ENCODE measurements at regions not wholly inside any gene's neighbourhood (a gene's known extent, or its start where the extent isn't known, plus 50 kb on each side); places are given as distances from the start of the nearest gene placed in this dataset.
"Not testable (repeated sequence)": the region's sequence is repeated elsewhere in the genome, so short reads cannot be mapped to it uniquely, and the experiment has no call there.

DNA sequence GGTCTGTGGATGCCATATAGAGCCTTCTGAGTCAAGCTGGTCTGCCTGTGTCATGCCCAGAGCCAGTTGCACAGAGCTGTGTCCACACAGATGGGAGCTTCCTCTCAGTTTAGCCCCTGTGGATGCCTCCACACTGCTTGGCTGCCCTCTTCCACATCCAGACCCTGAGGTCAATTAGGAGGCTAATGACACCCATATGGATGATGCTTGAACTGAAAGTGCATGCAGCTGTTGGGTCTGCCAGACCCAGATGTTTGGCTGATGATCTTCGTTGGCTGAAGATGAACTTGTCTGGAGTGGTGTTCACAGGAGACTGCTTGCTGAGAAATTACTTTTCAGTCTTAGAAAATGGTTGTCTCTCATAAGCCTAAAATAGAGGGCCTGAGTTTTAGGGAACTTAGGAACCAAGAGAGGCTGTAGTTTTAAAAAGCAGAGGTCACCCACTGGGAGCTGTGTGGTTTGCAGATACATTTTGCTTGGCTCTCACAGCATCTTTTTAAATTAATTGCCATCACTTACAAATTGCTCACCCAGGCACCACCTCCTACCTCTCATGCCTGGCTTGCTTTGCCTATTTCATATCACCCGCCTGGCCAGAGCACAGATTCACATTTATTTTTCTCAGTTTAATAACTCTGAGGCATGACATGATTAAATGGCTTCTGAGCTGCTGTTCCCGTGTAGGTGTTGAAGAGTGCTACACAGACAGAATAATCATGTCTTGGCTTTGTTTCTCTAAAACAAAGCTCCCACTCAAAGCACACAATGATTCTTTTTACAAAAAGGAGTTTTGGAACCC, 176.1 kb downstream of the MINAR1 start:
- no peak for DNase-seq

DNA sequence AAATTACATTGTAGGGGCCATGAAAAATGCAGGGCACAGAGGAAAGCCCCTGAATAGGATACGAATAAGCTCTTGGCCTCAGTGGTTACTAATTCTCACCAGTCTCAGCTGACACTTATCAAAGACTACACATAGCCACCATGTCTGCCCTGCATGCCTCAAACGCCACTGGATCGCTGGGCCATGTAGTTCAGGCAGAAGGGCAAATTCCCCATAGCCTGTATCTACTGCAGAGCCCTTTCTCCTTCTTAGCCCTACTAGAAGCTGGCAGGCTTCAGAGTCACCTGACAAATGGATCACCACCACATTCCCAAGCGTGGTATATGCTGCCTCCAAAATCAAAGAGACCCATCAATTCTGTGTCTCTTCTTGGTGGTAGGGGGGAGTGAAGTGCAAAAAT, 177.4 kb downstream of the MINAR1 start:
- DNase-seq = no peak

DNA sequence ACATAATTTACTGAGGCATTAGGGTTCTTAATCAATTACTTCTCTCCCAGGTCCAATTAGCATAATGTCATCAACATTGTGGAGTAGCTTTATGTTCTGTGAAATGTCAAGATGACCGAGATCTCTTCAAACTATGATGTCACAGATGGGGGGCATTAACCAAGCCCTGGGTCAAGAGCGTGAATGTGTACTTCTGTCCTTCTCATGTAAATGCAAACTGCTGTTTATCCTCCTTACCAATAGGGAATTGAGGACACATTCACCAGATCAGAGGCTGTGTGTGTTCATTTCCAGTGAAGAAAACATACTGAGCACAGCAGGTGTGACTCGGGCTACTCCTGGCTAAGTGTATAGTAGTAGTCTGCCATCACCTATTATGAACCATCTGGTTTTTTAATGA, 177.9 kb downstream of the MINAR1 start:
- no peak for DNase-seq

DNA sequence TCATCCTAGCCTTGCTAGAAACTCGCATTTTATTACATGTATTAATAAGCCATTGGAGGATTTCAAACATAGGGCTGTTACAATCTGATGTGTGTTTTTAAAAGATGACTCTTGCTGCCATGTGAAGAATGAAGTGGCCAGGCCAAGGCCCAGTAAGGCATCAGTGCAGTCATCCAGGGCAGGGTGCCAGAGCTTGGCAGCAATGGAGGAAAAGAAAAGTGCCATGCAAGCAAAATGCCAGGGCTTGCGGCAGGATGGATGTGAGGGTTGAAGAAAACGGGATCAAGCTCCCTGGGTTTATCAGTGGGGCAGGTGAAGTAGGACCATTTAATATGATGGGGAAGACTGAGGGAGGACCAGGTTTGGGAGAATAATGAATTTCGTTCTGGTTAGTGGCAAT, 183.6 kb downstream of the MINAR1 start:
- no peak for DNase-seq

DNA sequence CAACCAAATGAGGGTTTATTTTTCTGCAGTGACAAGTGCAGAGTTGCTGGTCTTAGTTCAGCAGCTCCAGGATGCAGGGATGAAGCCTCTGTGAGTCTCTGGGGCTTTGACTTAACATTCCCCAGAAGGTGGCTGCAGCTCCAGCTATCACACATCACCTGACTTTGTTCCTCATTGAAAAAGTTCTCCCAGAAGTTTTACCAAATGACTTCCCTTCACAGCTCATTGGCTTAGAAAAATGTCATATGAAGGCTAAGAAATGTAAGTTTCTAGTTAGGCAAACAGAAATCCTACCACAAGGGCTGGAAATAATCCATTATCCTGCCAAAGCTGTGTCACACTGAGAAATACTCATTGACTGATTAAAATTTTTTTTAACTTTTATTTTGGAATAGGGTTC, 184.9 kb downstream of the MINAR1 start:
- no peak for DNase-seq

DNA sequence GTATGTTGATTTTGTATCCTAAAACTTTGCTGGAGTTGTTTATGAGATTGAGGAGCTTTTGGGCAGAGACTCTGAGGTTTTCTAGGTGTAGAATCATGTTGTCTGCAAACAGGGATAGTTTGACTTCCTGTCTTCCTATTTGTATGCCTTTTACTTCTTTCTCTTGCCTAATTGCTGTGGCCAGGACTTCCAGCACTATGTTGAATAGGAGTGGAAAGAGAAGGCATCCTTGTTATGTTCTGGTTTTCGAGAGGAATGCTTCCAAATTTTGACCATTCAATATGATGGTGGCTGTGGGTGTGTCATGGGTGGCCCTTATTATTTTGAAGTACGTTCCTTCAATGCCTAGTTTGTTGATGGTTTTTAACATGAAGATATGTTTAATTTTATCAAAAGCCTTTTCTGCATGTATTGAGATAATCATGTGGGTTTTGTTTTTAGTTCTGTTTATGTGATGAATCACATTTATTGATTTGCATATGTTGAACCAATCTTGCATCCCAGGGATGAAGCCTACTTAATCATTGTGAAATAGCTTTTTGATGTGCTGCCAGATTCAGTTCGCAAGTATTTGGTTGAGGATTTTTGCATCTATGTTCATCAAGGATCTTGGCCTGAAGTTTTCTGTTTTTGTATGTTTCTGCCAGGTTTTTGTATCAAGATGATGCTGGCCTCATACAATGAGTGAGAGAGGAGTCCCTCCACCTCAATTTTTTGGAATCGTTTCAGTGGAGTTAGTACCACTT, 188.1 kb downstream of the MINAR1 start:
- DNase-seq = no peak

DNA sequence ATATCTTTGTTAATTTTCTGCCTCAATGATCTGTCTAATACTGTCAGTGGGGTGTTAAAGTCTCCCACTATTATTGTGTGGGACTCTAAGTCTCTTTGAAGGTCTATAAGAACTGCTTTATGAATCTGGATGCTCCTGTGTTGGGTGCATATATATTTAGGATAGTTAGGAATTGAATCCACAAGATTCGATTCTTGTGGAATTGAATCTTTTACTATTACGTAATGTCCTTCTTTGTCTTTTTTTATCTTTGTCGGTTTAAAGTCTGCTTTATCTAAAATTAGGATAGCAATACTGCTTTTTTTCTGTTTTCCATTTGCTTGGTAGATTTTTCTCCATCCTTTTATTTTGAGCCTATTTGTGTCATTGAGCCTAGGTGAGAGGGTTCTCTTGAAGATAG, 189.7 kb downstream of the MINAR1 start:
- DNase-seq = not testable (repeated sequence)

DNA sequence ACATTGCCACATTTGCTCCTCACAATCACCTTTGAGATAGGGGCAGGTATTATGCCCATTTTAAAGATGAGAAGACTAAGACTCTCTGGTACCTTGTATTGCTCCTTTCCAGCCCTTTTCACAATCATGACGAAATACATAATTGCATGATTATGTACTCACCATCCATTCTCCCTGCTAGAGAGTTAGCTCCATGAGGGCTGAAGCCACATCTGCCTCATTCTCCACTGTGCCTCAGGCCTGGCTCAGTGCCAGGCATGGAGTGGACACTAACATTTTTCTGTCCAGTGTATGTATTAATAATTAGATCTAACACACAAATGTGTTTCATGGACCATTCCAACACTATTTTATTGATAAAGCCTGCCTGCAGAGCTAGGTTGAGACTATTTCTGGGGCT, 191.4 kb downstream of the MINAR1 start:
- DNase-seq = no peak

DNA sequence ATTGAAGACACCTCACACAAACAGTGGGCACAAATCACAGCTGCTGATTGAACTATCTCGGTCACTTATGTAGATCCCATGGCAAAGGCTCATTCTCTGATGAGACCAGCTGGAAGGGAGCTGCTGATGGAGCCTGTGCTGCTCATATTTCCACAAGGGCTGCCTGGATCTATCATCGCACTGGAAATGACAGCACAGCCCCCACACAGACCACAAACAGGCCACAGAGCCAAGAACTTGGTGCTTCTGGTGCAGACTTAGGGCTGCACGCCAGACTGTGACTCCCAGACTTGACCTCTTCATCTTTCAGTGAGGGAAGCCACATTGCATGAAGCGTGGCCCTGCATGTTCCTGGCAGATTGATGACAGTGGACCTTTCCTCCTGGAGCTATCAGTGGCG, 197.6 kb downstream of the MINAR1 start:
- DNase-seq = no peak

DNA sequence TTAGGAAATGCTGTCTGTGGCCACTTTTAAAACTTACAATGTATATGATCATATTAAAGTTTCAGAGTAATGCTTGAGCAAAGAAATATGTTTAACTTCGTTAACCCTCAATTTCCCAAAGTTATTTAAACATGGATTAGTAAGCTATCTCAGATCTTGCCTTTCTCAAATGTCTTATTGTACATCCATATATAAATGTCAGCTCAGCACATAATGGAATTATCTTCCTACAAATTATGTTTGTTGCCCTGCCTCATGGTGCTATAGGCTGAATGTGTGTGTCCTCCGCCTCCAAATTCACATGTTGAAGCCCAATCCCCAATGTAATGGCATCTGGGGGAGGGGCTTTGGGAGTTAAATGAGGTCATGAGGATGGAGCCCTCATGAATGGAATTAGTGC, 200.3 kb downstream of the MINAR1 start:
- DNase-seq = no peak

DNA sequence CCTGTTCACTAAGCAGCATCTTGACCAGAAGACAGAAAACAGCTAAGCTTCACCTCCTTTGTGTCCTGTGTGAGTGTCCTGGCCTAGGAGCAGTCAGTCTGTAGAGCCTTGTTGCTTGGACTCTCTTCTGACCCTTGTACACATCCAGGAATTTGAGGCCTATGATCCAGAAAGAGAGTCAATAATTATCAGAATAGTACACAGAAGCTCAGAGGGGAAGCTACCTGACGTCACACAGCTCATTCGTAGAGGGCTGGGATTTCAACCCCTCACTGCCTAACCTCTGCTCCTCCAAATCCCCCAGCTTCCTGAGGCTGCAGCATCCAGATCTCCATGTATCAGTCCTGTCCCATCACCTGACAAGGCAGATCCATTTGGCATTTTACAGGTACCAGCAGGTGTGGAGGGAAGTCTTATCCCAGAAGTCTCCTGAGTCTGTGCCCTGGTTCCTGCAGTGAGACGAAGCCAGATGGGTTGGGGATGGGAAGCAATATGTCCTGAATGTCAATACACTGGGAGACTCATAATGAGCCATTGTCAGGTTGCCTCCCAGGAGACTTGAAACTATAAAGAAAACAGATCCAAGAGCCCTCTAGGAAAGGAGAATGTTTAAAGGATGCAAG, 203.1 kb downstream of the MINAR1 start:
- DNase-seq = no peak

DNA sequence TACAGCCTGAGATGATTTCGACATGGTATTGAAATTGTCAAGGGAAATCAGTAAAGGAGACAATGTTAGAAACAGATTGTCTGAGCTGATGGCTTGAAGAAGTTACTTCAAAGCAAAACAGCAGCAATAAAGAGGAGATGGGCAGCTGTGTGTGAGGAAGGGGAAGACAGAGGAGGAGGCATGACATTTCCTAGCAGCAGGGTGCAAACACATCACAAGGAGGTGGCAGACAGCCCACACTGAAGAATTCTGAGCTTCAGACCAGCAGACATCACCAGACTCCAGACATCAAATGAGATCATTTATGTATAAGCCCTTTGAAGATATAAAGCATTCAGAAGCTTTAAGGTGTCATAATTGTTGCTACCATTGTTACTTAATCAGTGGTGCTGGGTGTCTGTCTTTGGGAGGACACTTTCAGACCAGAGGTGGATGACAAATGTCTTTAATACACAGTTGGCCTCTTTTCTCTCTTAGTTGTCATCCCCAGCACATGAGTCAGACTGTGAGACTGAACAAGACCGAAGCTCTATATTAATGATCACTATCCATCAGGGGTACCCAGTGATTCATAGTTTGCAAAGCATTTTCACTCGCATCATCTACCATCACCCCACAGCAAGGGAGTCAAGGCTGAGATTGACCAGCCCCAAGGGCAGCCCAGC, 203.9 kb downstream of the MINAR1 start:
- peak; percentile 51 for DNase-seq

DNA sequence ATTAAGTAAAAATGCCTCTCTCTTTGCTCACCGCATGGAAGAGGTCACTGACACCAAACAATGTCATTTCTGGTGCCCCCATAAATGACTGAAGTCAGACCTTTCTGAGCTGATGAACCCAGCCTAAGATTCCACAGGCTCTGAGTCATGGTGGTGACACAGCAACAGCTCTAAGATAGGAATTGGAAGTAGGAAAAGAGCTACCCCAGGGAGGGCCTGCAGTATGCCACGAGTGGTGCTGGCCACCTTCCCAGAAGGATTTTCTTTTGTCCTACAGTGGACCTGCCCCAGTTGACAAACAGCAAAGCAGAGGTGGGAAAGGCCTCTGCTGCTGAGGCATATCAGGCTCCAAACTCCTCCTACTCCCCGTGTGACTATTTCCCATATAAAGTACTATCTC, 208.1 kb downstream of the MINAR1 start:
- peak; percentile 97 for DNase-seq

DNA sequence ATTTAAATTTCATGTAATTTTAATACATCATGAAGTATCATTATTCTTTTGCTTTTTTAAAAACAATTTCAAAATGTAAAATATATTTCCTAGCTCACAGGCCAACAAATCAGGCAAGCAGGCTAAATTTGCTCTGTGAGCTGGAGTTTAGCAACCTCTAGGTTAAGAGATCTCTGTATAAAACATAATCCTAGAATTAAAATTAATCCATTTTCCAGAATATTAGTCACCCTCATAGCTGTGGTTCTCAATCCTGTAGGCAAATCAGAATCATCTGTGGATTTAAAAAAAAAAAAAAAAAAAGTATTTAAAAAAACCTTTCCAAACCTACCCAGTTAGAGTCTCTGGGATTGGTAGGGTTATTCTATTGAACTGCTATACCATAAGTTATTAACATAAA, 209.7 kb downstream of the MINAR1 start:
- peak; percentile 23 for DNase-seq

DNA sequence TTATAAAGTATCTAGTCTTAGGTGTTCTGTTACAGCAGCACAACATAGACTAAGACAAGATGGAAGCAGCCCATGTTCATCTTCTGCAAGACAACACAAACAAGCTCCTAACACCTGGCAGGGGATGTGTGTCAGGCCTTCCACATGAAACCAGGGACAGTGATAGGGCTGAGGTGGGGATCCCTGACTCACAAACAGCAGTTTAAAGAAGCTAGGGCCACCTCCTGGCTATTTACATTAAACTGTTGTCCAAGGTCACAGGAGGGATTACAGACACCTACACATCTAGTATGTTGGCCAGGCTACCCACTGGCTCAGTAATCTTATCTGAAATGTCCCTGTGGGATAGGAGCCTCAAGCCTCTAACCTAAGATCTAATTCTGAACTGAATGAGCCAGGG, 211.3 kb downstream of the MINAR1 start:
- no peak for DNase-seq

DNA sequence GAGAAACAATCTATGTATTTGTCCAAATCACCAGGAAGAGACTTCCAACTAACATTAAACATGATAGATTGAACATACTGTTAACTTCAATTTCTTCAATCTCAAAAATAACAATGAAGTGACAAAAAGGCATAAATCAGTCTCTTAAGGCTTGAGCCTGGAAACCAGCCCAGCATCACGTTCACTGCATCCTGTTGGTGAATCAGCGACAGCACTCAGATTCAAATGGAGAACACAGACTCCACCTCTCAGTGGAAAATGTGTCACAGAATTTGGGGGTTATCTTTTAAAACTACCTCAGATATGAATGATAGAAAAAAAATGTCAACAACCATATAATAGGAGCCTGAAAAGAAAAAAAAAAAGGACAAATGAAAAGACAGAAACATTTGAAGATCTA, 212.0 kb downstream of the MINAR1 start:
- peak; percentile 93 for DNase-seq

DNA sequence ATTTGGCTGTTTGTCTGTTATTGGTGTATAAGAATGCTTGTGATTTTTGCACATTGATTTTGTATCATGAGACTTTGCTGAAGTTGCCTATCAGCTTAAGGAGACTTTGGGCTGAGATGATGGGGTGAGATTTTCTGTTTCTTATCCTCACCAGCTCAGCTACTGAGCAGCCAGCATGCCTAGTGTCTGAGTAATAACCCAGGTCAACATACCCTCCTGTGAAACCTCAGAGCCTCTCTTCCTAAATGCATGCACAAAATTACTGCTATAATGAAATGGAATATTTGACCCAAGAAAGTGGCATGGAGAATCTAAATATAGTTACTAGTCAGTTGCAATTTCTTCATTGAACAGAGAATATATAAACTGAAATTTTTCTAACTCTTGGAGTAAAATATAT, 220.8 kb downstream of the MINAR1 start:
- DNase-seq = peak; percentile 80

DNA sequence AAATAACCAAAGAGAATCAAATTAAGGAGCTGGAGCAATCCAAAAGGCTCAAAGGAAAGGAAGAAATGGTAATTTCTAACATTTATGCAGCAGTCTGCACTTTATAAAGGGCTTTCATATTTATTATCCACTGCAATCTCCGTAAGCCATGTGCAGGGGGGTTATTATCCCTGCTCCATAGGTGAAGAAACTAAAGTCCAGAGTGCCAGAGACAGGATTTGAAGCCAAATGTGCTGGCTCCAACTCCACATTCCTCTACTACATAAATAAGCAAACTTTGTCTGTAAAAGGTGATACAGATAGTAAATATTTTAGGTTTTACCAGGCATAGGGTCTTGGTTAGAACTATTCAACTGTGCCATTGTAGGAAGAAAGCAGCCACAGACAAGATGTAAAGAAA, 221.4 kb downstream of the MINAR1 start:
- DNase-seq = no peak

DNA sequence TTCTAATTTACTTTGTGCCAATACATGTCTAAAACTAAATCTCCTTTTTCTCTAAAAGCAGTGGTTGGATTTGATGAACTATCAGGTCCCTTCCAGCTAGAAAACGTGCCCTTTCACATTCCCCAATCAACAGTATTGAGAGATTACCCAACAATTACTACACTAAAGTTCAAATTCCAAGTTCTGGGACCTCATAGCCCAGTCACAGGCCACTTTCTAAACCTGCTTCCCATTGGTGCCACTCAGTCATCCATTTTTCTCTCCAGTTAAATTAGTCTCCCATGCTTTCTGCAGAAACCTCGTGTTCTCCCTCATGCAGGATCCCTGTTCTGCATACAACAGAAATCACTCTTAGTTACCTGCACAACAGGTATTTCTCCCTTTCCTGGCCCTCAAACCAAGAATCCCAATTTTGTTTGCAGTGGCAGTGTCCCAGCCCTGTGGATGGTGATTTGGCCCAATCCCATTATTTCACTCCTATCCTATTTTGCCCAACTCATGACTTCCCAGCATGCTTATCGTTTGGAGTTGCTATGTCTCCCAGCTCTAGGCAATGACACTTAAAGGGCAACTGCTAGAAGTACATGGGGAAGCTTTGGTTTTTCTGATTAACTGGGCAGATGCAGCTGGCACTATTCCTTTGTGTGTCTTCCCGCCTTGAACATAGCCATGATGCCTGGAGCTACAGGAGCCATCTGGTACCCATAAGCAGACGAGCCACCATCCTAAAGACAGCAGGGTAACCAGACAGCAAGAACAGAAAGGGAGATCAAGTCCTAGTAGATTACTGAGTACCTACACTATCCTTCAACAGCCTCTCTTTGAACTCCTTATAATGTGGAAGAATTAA, 224.2 kb downstream of the MINAR1 start:
- no peak for DNase-seq

DNA sequence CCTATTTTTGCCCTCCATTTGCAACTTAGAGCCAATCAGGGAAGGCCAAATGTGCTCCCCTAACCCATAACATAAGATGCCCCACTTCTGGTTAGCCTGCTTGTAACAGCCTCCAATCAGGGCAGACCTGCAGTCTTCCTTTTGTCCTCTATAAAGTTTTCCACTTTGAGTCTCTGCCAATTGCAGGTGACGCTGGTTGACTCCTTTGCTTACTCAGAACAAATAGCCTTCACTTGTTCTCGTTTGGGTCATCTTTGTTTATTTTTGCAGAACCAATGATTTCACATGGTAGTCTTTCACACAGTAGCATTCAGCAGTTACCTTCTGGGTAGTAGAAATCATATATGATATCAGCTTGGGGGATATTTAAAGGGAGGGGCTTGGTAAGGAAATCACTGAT, 225.6 kb downstream of the MINAR1 start:
- DNase-seq = no peak

DNA sequence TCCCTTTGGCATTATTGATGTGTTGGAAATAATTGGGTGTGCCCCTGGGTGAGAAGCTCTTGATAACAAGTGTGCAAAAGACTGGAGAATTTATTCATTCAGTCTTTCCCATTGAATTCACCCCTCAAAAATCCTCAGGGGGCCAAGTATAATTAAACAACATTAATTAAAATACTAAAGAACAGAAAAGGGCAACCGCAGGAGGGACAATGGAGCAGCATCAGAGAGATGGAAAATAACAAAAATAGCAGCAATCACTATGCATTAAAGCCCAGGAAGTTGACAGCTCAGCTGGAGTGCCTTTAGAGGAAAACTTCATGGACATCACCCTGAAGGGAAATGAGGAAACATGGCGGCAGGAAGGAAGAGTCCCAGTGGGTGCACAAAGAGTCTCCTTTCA, 227.6 kb downstream of the MINAR1 start:
- DNase-seq = no peak

DNA sequence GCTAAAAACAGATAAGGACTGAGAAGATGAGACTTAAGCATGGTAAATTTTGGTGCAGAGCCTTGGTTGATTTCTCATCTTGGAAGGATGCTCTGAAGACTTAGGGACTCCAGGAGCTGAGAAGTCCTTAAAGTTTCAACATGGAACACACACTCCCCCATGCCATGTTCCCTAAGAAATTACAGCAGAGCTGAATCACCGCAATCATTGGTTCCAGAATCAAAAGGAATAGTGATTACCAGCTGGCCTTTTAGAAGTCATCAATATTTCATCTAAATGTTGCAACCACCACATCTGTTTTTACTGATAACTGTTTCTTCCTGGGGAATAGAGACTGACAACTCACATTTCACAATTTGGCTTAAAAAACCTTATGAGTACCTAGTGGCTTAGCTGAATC, 229.3 kb downstream of the MINAR1 start:
- DNase-seq = no peak
